ENCODE measurements at regions not wholly inside any gene's neighbourhood (a gene's known extent, or its start where the extent isn't known, plus 50 kb on each side); places are given as distances from the start of the nearest gene placed in this dataset.

- no peaks in the 10 kb centered on the region for H3K9me3 Mint-ChIP-seq
- peaks cover 32% of the 10 kb centered on the region for H3K4me1 Mint-ChIP-seq (ENCODE audit: low read depth)
- no peaks in the 10 kb centered on the region for H3K36me3 Mint-ChIP-seq (ENCODE audit: low read depth)
- no peak overlapping the region for H3K4me3 Mint-ChIP-seq
- H3K27ac Mint-ChIP-seq: no peak overlapping the region
- H3K27me3 Mint-ChIP-seq (ENCODE audit: insufficient read depth): no peaks in the 10 kb centered on the region
- DNase-seq: no peak
- no peak for TF ChIP-seq CTCF (IDR thresholded peaks at IDR 0.05)
Measured at GRCh38 chr2:217091531-217091930, 231.7 kb upstream of the TNP1 start.

GRCh38 chr2:217090884-217091283 lies 231.0 kb upstream of the TNP1 start:
- Mint-ChIP-seq H3K27me3 (ENCODE audit: insufficient read depth) (no peaks in the 10 kb centered on the region), H3K9me3 (no peaks in the 10 kb centered on the region), H3K4me1 (ENCODE audit: low read depth) (peaks cover 34% of the 10 kb centered on the region), H3K27ac (no peak overlapping the region), H3K36me3 (ENCODE audit: low read depth) (no peaks in the 10 kb centered on the region), H3K4me3 (no peak overlapping the region)
- DNase-seq: no peak
- no peak for TF ChIP-seq CTCF (IDR thresholded peaks at IDR 0.05)

GRCh38 chr2:217090024-217090473 lies 230.2 kb upstream of the TNP1 start:
- DNase-seq: no peak
- Mint-ChIP-seq H3K27ac (peak overlapping the region; percentile 67), H3K4me3 (peak overlapping the region; percentile 73), H3K27me3 (ENCODE audit: insufficient read depth) (peaks cover 2% of the 10 kb centered on the region; the same call in 1 of the 2 replicates), H3K4me1 (ENCODE audit: low read depth) (peaks cover 34% of the 10 kb centered on the region), H3K36me3 (ENCODE audit: low read depth) (no peaks in the 10 kb centered on the region), H3K9me3 (no peaks in the 10 kb centered on the region)
- no peak for TF ChIP-seq CTCF (IDR thresholded peaks at IDR 0.05)

GRCh38 chr2:217086718-217087117 lies 226.9 kb upstream of the TNP1 start:
- no peak overlapping the region for H3K27ac Mint-ChIP-seq
- no peaks in the 10 kb centered on the region for H3K9me3 Mint-ChIP-seq
- no peak for TF ChIP-seq CTCF (IDR thresholded peaks at IDR 0.05)
- peaks cover 36% of the 10 kb centered on the region for H3K4me1 Mint-ChIP-seq (ENCODE audit: low read depth)
- H3K4me3 Mint-ChIP-seq: no peak overlapping the region
- peaks cover 2% of the 10 kb centered on the region for H3K27me3 Mint-ChIP-seq (ENCODE audit: insufficient read depth)
- DNase-seq: no peak
- H3K36me3 Mint-ChIP-seq (ENCODE audit: low read depth): no peaks in the 10 kb centered on the region

- peaks cover 36% of the 10 kb centered on the region for H3K4me1 Mint-ChIP-seq (ENCODE audit: low read depth)
- no peaks in the 10 kb centered on the region for H3K36me3 Mint-ChIP-seq (ENCODE audit: low read depth)
- H3K27me3 Mint-ChIP-seq (ENCODE audit: insufficient read depth): peaks cover 2% of the 10 kb centered on the region
- H3K9me3 Mint-ChIP-seq: no peaks in the 10 kb centered on the region
- H3K4me3 Mint-ChIP-seq: no peak overlapping the region
- DNase-seq: peak; percentile 35
- no peak overlapping the region for H3K27ac Mint-ChIP-seq
- TF ChIP-seq CTCF (IDR thresholded peaks at IDR 0.05): no peak
Measured at GRCh38 chr2:217086038-217086522, 226.2 kb upstream of the TNP1 start.

GRCh38 chr2:217085543-217085942 lies 225.7 kb upstream of the TNP1 start:
- no peaks in the 10 kb centered on the region for H3K9me3 Mint-ChIP-seq
- no peak overlapping the region for H3K4me3 Mint-ChIP-seq
- DNase-seq: peak; percentile 49
- H3K27me3 Mint-ChIP-seq (ENCODE audit: insufficient read depth): peaks cover 2% of the 10 kb centered on the region
- H3K36me3 Mint-ChIP-seq (ENCODE audit: low read depth): no peaks in the 10 kb centered on the region
- no peak; the same call in 1 of the 2 replicates for TF ChIP-seq CTCF (IDR thresholded peaks at IDR 0.05)
- peaks cover 34% of the 10 kb centered on the region for H3K4me1 Mint-ChIP-seq (ENCODE audit: low read depth)
- peak overlapping the region; percentile 45; the same call in 1 of the 2 replicates for H3K27ac Mint-ChIP-seq

Data from HFFc6 (cell line).